Endothelial cell of umbilical vein (primary cell): ENCODE measurements at regions not wholly inside any gene's neighbourhood (a gene's known extent, or its start where the extent isn't known, plus 50 kb on each side); places are given as distances from the start of the nearest gene placed in this dataset.

Experiments
- BruUV-seq: library from RNA; stranded (reverse); fragments of 400-500 nt; replicated peaks from 2 replicates; lab custom pipeline; 2021; lab: Mats Ljungman, UMichigan
- CTCF ChIA-PET: fragments of 300-600, 350-600 bp; sonication (Branson Sonifier 250); formaldehyde crosslinking; loops from one replicate; lab custom pipeline; 2021; ENCODE audit warnings: antibody characterized with exemption, inconsistent platforms; lab: Charles Lee
- POLR2A ChIA-PET: fragments of 300-600, 350-600 bp; sonication (Branson Sonifier 250); formaldehyde crosslinking; loops from one replicate; lab custom pipeline; 2021; ENCODE audit warnings: antibody characterized with exemption, inconsistent platforms; lab: Charles Lee
- DNase-seq: peaks from one replicate; pipeline ENCODE4 v3.0.0-alpha.2; 2011; ENCODE audit warnings: low read depth, low spot score
- FAIRE-seq: peaks from 2 replicates; lab custom pipeline; 2011; peaks lifted over from hg19 to GRCh38; lab: Jason Lieb, UNC
- H2AFZ ChIP-seq: 2 replicates; pipeline ENCODE4 v1.6.0; 2012; ENCODE audit warnings: low read depth, low read length, control low read depth, inconsistent platforms
- H3K27ac ChIP-seq: 2 replicates; pipeline ENCODE4 v1.5.1; 2011; ENCODE audit warnings: low read depth, mild to moderate bottlenecking, control low read depth, low read length, moderate library complexity; ENCODE audit not compliant: insufficient read depth
- H3K27me3 ChIP-seq, 2 experiments: 2 replicates each; pipeline versions ENCODE4 v1.6.0 to v1.6.1; 2011; ENCODE audit warnings: low read length in 2 of 2, mixed read lengths in 1 of 2; ENCODE audit not compliant: control insufficient read depth in 2 of 2, insufficient read depth in 2 of 2
- H3K36me3 ChIP-seq, 2 experiments: 2 replicates in 1 of 2; 3 replicates in 1 of 2; pipeline ENCODE4 v1.5.1; 2011; ENCODE audit warnings: low read length in 2 of 2, mild to moderate bottlenecking in 1 of 2, moderate library complexity in 1 of 2; ENCODE audit not compliant: control insufficient read depth in 2 of 2, insufficient read depth in 2 of 2; ENCODE audit errors: extremely low read depth in 1 of 2
- H3K4me1 ChIP-seq: 3 replicates; pipeline ENCODE4 v1.5.1; 2011; ENCODE audit warnings: mild to moderate bottlenecking, low read length; ENCODE audit not compliant: control insufficient read depth, insufficient read depth; ENCODE audit errors: extremely low read depth
- H3K4me2 ChIP-seq: 2 replicates; pipeline ENCODE4 v1.6.1; 2011; ENCODE audit warnings: low read length, control low read depth, mixed read lengths; ENCODE audit not compliant: insufficient read depth
- H3K4me3 ChIP-seq, 3 experiments: fragments of 200-600 bp in 1 of 3; sonication (generic), shearing (Covaris generic) in 1 of 3; replicated peaks in 1 of 3; 2 replicates each; pipeline ENCODE4 v1.5.1; 2011 to 2016; ENCODE audit warnings: control low read depth in 3 of 3, low read length in 3 of 3, mild to moderate bottlenecking in 2 of 3, inconsistent platforms in 1 of 3, low read depth in 1 of 3, moderate library complexity in 1 of 3; ENCODE audit not compliant: insufficient read depth in 1 of 3
- H3K79me2 ChIP-seq: 2 replicates; pipeline ENCODE4 v1.6.0; 2012; ENCODE audit warnings: low read length, inconsistent platforms; ENCODE audit not compliant: control insufficient read depth, insufficient read depth
- H3K9ac ChIP-seq: replicated peaks from 2 replicates; pipeline ENCODE3; 2011; ENCODE audit warnings: low read length, control low read depth; ENCODE audit not compliant: insufficient read depth; ENCODE audit errors: extremely low read depth
- H3K9me1 ChIP-seq: replicated peaks from 3 replicates; pipeline ENCODE4 v1.6.0; 2011; ENCODE audit warnings: mild to moderate bottlenecking, low read length; ENCODE audit not compliant: control insufficient read depth, insufficient read depth; ENCODE audit errors: extremely low read depth
- H3K9me3 ChIP-seq: replicated peaks from 2 replicates; pipeline ENCODE4 v1.5.1; 2012; ENCODE audit warnings: low read length, inconsistent platforms; ENCODE audit not compliant: control insufficient read depth, insufficient read depth
- H4K20me1 ChIP-seq: replicated peaks from 2 replicates; pipeline ENCODE3; 2011; ENCODE audit warnings: mild to moderate bottlenecking, low read length; ENCODE audit not compliant: control insufficient read depth, insufficient read depth; ENCODE audit errors: extremely low read depth
- CTCF ChIP-seq, 2 donors: IDR thresholded peaks; 1 replicate in 1 of 2; 2 replicates in 1 of 2; pipeline ENCODE4 v1.5.1; 2011; ENCODE audit warnings: low read length in 2 of 2, mild to moderate bottlenecking in 2 of 2, moderate library complexity in 2 of 2, control low read depth in 1 of 2, inconsistent platforms in 1 of 2, low read depth in 1 of 2; ENCODE audit not compliant: insufficient read depth in 1 of 2; ENCODE audit errors: extremely low read depth in 1 of 2
- EZH2 ChIP-seq: IDR thresholded peaks from 2 replicates; pipeline ENCODE4 v1.6.1; 2012; ENCODE audit warnings: borderline replicate concordance, low read depth, mild to moderate bottlenecking, moderate library complexity, low read length, inconsistent platforms; ENCODE audit not compliant: severe bottlenecking
- FOS ChIP-seq: IDR thresholded peaks from 2 replicates; pipeline ENCODE4 v1.6.1; 2011; ENCODE audit warnings: mild to moderate bottlenecking, low read length, moderate library complexity, borderline replicate concordance; ENCODE audit not compliant: insufficient read depth
- GATA2 ChIP-seq: IDR thresholded peaks from 2 replicates; pipeline ENCODE4 v1.7.0; 2011; ENCODE audit warnings: low read depth, mild to moderate bottlenecking, moderate library complexity, mixed read lengths, low read length; ENCODE audit not compliant: insufficient read length, insufficient read depth
- JUN ChIP-seq: IDR thresholded peaks from 2 replicates; pipeline ENCODE4 v1.6.1; 2011; ENCODE audit warnings: borderline replicate concordance, low read depth; ENCODE audit not compliant: insufficient read length, insufficient read depth
- MAX ChIP-seq: IDR thresholded peaks from 2 replicates; pipeline ENCODE4 v1.6.1; 2011; ENCODE audit not compliant: insufficient read depth, insufficient read length
- MYC ChIP-seq: IDR thresholded peaks from one replicate; pipeline ENCODE4 v1.6.1; 2011; ENCODE audit warnings: mild to moderate bottlenecking, low read depth, low read length
- POLR2A ChIP-seq: IDR thresholded peaks from 2 replicates; pipeline ENCODE4 v1.6.1; 2012; ENCODE audit warnings: low read depth, mild to moderate bottlenecking, control low read depth, low read length
- POLR2AphosphoS5 ChIP-seq: IDR thresholded peaks from 2 replicates; pipeline ENCODE4 v1.6.1; 2012; ENCODE audit warnings: low read depth, mild to moderate bottlenecking, control low read depth, low read length, moderate library complexity; ENCODE audit not compliant: insufficient read depth
- dilution Hi-C: fragments of 300-500 bp; cut with MboI; formaldehyde crosslinking; loops from one replicate; pipeline ENCODE4 v1.15.0; 2019; ENCODE audit warnings: low sequenced_read_pairs; ENCODE audit not compliant: extremely low pct_ligation_motif_present
- intact Hi-C: fragments of 100-400 bp; cut with micrococcal nuclease; formaldehyde crosslinking; loops from one replicate; pipeline ENCODE4 v1.10.0; 2022

- no TSS peak for BruUV-seq
- intact Hi-C loops (no loop called here), dilution Hi-C loops (no loop called here)
- Histone ChIP-seq H2AFZ (no peak overlapping the region), H4K20me1 (no peaks in the 10 kb centered on the region), H3K9me1 (no peaks in the 10 kb centered on the region), H3K4me1 (no peaks in the 10 kb centered on the region), H3K9ac (no peak overlapping the region), H3K27me3 (no peaks in the 10 kb centered on the region), H3K4me3 (no peak overlapping the region), H3K27ac (no peak overlapping the region), H3K79me2 (no peaks in the 10 kb centered on the region), H3K4me2 (no peak overlapping the region), H3K9me3 (no peaks in the 10 kb centered on the region), H3K36me3 (no peaks in the 10 kb centered on the region)
- TF ChIP-seq EZH2, result no peak
- no peak for TF ChIP-seq MYC
- no peak for TF ChIP-seq POLR2AphosphoS5
- TF ChIP-seq MAX, result no peak
- no peak for TF ChIP-seq FOS
- TF ChIP-seq CTCF (IDR thresholded peaks at IDR 0.05; ENCODE audit: extremely low read depth in 1 of 2, insufficient read depth in 1 of 2, low read depth in 1 of 2, low read length in 2 of 2), result no peak
- no peak for TF ChIP-seq GATA2
- no peak for TF ChIP-seq JUN
- TF ChIP-seq POLR2A, result no peak
- DNase-seq, result no peak
- ChIA-PET CTCF (no interaction called here), POLR2A (no interaction called here)
- FAIRE-seq, result no peak
Measured at GRCh38 chr6:108789475-108789874, 58.7 kb upstream of the ARMC2 start.
